Parathyroid adenoma (tissue), 2 donors: ENCODE measurements at regions not wholly inside any gene's neighbourhood (a gene's known extent, or its start where the extent isn't known, plus 50 kb on each side); places are given as distances from the start of the nearest gene placed in this dataset.

Experiments
- H2AFZ ChIP-seq: fragments of 300-600 bp; sonication (generic); one replicate; pipeline ENCODE4 v1.7.0; 2017; ENCODE audit warnings: antibody characterized with exemption, mild to moderate bottlenecking
- H3K27ac ChIP-seq: fragments of 300-600 bp; sonication (generic); one replicate; pipeline ENCODE4 v1.7.0; 2017
- H3K27me3 ChIP-seq: fragments of 300-600 bp; sonication (generic); one replicate; pipeline ENCODE4 v1.7.0; 2017; ENCODE audit warnings: low read length; ENCODE audit not compliant: control insufficient read depth, insufficient read depth
- H3K36me3 ChIP-seq: fragments of 300-600 bp; sonication (generic); one replicate; pipeline ENCODE4 v1.7.0; 2017; ENCODE audit warnings: low read length; ENCODE audit not compliant: control insufficient read depth, insufficient read depth
- H3K4me1 ChIP-seq: fragments of 300-600 bp; sonication (generic); one replicate; pipeline ENCODE4 v1.7.0; 2017; ENCODE audit warnings: control low read depth
- H3K4me2 ChIP-seq: fragments of 300-600 bp; sonication (generic); one replicate; pipeline ENCODE4 v1.7.0; 2017; ENCODE audit warnings: low read length
- H3K4me3 ChIP-seq: fragments of 300-600 bp; sonication (generic); one replicate; pipeline ENCODE4 v1.7.0; 2017; ENCODE audit warnings: low read depth, low read length
- H3K79me2 ChIP-seq: fragments of 300-600 bp; sonication (generic); one replicate; pipeline ENCODE4 v1.7.0; 2017; ENCODE audit warnings: control low read depth
- H3K9ac ChIP-seq: fragments of 300-600 bp; sonication (generic); one replicate; pipeline ENCODE4 v1.7.0; 2017; ENCODE audit warnings: mild to moderate bottlenecking
- H3K9me3 ChIP-seq: fragments of 300-600 bp; sonication (generic); one replicate; pipeline ENCODE4 v1.7.0; 2017; ENCODE audit warnings: low read length; ENCODE audit not compliant: control insufficient read depth
- CTCF ChIP-seq: fragments of 300-600 bp; sonication (generic); IDR thresholded peaks from one replicate; pipeline ENCODE4 v1.7.0; 2017; ENCODE audit warnings: antibody characterized with exemption, mild to moderate bottlenecking
- donor health status: primary hyperparathyroidism.

GRCh38 chr10:52533986-52534385 is 219.9 kb downstream of the DKK1 start:
- Histone ChIP-seq H3K27me3 (no peaks in the 10 kb centered on the region), H3K79me2 (no peaks in the 10 kb centered on the region), H3K36me3 (no peaks in the 10 kb centered on the region), H3K9me3 (no peaks in the 10 kb centered on the region), H2AFZ (no peak overlapping the region), H3K27ac (no peak overlapping the region), H3K4me3 (no peak overlapping the region), H3K9ac (no peak overlapping the region), H3K4me2 (no peak overlapping the region), H3K4me1 (no peaks in the 10 kb centered on the region)
- TF ChIP-seq CTCF: no peak

GRCh38 chr10:52539463-52539862 is 225.4 kb downstream of the DKK1 start:
- Histone ChIP-seq H3K9me3 (no peaks in the 10 kb centered on the region), H3K9ac (no peak overlapping the region), H3K36me3 (no peaks in the 10 kb centered on the region), H3K79me2 (no peaks in the 10 kb centered on the region), H3K4me1 (no peaks in the 10 kb centered on the region), H3K27me3 (no peaks in the 10 kb centered on the region), H2AFZ (no peak overlapping the region), H3K27ac (no peak overlapping the region), H3K4me2 (no peak overlapping the region), H3K4me3 (no peak overlapping the region)
- TF ChIP-seq CTCF: no peak

- Histone ChIP-seq H3K9me3 (no peaks in the 10 kb centered on the region), H3K4me3 (no peak overlapping the region), H3K27me3 (no peaks in the 10 kb centered on the region), H3K4me1 (no peaks in the 10 kb centered on the region), H3K36me3 (no peaks in the 10 kb centered on the region), H3K27ac (no peak overlapping the region), H3K9ac (no peak overlapping the region), H3K4me2 (no peak overlapping the region), H2AFZ (no peak overlapping the region), H3K79me2 (no peaks in the 10 kb centered on the region)
- TF ChIP-seq CTCF: no peak
Observed at GRCh38 chr10:52540479-52540984, 226.5 kb downstream of the DKK1 start.

- Histone ChIP-seq H3K4me2 (no peak overlapping the region), H3K9ac (no peak overlapping the region), H3K27ac (no peak overlapping the region), H3K4me3 (no peak overlapping the region), H3K36me3 (no peaks in the 10 kb centered on the region), H3K79me2 (no peaks in the 10 kb centered on the region), H3K9me3 (no peaks in the 10 kb centered on the region), H3K27me3 (no peaks in the 10 kb centered on the region), H2AFZ (no peak overlapping the region), H3K4me1 (no peaks in the 10 kb centered on the region)
- no peak for TF ChIP-seq CTCF
Observed at GRCh38 chr10:52541006-52541473, 227.0 kb downstream of the DKK1 start.

- Histone ChIP-seq H2AFZ (no peak overlapping the region), H3K27ac (no peak overlapping the region), H3K9me3 (no peaks in the 10 kb centered on the region), H3K9ac (no peak overlapping the region), H3K36me3 (no peaks in the 10 kb centered on the region), H3K4me1 (no peaks in the 10 kb centered on the region), H3K79me2 (no peaks in the 10 kb centered on the region), H3K27me3 (no peaks in the 10 kb centered on the region), H3K4me2 (no peak overlapping the region), H3K4me3 (no peak overlapping the region)
- no peak for TF ChIP-seq CTCF
Observed at GRCh38 chr10:52542906-52543305, 228.8 kb downstream of the DKK1 start.
